Neural cell (in vitro differentiated cells): ENCODE measurements at regions not wholly inside any gene's neighbourhood (a gene's known extent, or its start where the extent isn't known, plus 50 kb on each side); places are given as distances from the start of the nearest gene placed in this dataset.

Source experiments
- EZH2 ChIP-seq: fragments of 200-600, 300-800 bp; shearing (Covaris generic), sonication (generic); IDR thresholded peaks from 2 replicates; pipeline ENCODE4 v1.6.1; 2014; ENCODE audit warnings: antibody characterized with exemption, low read length, borderline replicate concordance, mild to moderate bottlenecking; ENCODE audit not compliant: insufficient read depth, poor library complexity, severe bottlenecking
- SMC3 ChIP-seq: fragments of 450-650 bp; conservative IDR thresholded peaks from 2 replicates; pipeline ENCODE4 v1.6.1; 2014; ENCODE audit warnings: antibody characterized with exemption, mild to moderate bottlenecking, moderate library complexity; ENCODE audit not compliant: poor library complexity
- TF ChIP-seq, protein P1 (sequence below): fragments of 450-650 bp; IDR thresholded peaks from 2 replicates; pipeline ENCODE4 v1.5.1; 2014; ENCODE audit warnings: antibody characterized with exemption, mild to moderate bottlenecking, moderate library complexity; ENCODE audit not compliant: poor library complexity, severe bottlenecking

DNA sequence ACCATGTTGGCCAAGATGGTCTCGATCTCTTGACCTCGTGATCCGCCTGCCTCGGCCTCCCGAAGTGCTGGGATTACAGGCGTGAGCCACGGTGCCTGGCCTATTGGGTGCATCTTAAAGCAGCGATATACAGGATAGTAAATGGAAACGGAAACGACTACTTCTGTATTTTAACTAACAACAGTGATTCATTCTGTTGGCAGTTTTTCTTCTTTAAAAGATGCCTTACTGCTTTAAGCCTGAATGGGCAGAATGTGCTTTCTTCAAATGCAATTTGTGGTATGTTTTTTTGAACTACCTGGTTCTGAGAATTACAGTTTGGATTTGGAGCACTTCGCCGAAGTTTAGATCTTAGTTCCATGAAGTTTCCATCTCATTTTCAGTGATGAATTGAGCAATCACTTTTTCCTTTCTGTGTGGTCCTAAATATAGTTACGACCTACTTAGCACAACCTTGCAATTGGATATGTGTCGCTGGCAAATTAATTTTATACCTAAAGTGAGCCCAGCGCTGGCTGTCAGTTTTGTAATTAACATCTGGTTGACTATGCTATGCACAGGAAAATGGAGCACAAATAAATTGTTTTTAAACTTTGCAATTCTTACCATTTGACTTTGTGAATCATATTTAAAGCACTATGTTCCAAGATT, 53.6 kb upstream of the EIF5 start:
- TF ChIP-seq SMC3 (no peak), EZH2 (no peak)
- TF ChIP-seq, protein P1, sequence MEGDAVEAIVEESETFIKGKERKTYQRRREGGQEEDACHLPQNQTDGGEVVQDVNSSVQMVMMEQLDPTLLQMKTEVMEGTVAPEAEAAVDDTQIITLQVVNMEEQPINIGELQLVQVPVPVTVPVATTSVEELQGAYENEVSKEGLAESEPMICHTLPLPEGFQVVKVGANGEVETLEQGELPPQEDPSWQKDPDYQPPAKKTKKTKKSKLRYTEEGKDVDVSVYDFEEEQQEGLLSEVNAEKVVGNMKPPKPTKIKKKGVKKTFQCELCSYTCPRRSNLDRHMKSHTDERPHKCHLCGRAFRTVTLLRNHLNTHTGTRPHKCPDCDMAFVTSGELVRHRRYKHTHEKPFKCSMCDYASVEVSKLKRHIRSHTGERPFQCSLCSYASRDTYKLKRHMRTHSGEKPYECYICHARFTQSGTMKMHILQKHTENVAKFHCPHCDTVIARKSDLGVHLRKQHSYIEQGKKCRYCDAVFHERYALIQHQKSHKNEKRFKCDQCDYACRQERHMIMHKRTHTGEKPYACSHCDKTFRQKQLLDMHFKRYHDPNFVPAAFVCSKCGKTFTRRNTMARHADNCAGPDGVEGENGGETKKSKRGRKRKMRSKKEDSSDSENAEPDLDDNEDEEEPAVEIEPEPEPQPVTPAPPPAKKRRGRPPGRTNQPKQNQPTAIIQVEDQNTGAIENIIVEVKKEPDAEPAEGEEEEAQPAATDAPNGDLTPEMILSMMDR = no peak
